ENCODE measurements at regions not wholly inside any gene's neighbourhood (a gene's known extent, or its start where the extent isn't known, plus 50 kb on each side); places are given as distances from the start of the nearest gene placed in this dataset.

DNA sequence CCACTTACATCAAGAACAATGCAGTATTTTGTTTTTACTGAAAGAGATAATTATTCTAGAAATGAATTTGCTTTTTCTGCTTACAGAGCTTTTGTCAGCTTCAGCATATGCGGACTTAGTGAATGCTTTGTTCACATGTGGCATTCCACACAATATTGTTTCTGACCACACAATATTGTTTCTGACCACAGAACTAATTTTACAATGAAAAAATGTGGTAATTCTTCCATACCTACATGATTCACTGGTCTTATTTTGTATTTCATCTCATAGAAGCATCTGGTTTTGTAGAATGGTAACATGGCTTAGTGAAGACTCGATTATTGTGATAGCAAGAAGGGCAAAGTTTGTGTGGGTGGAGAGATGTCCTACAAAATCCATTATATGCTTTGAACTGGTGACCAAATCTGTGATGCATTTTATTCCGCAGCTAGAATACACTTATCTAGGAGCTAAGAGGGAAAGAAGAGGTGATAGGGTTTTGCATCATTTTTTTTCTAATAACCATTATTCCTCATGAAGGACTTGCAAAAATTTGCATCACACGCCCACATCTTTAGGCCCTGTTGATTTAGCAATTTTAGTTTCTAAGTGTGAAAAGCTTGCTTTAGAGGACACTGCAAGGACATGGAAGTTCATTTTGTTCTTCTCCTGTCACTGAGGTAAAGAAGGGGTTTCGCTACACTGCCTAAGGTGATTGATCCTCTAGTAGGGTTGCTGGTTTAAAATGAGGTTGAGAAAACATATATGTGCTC, 75.3 kb downstream of the HLX start:
- no peak for TF ChIP-seq POLR2A (IDR thresholded peaks at IDR 0.05)
- no peak for TF ChIP-seq CTCF (IDR thresholded peaks at IDR 0.05)

Data from thyroid gland (tissue), 4 donors.